GM12878 (cell line): ENCODE measurements at regions not wholly inside any gene's neighbourhood (a gene's known extent, or its start where the extent isn't known, plus 50 kb on each side); places are given as distances from the start of the nearest gene placed in this dataset.

ENCODE experiments used
- ASH2L ChIP-seq: fragments of 300-600, 200-600 bp; sonication (generic); IDR thresholded peaks from 2 replicates; pipeline ENCODE4 v1.6.1; 2017; ENCODE audit warnings: low read depth, mild to moderate bottlenecking, borderline replicate concordance
- CTCF ChIP-seq, 3 experiments: IDR thresholded peaks in 2 of 3; conservative IDR thresholded peaks in 1 of 3; 2 replicates each; pipeline ENCODE4 v1.5.1; 2011; ENCODE audit warnings: low read depth in 3 of 3, low read length in 3 of 3, mild to moderate bottlenecking in 3 of 3, control low read depth in 2 of 3, moderate library complexity in 2 of 3, inconsistent platforms in 1 of 3, mixed read lengths in 1 of 3; ENCODE audit not compliant: control insufficient read depth in 2 of 3, insufficient read depth in 1 of 3; ENCODE audit errors: extremely low read depth in 1 of 3
- EGR1 ChIP-seq, 2 experiments: IDR thresholded peaks; 1 replicate in 1 of 2; 2 replicates in 1 of 2; pipeline ENCODE4 v1.6.1; 2011 to 2012; ENCODE audit warnings: low read depth in 2 of 2, low read length in 2 of 2, borderline replicate concordance in 1 of 2, mild to moderate bottlenecking in 1 of 2, moderate library complexity in 1 of 2
- POLR2A ChIP-seq: IDR thresholded peaks from 2 replicates; pipeline ENCODE4 v1.6.1; 2011; ENCODE audit warnings: low read depth, mild to moderate bottlenecking, low read length
- RB1 ChIP-seq: fragments of 450-650 bp; formaldehyde crosslinking; IDR thresholded peaks from 2 replicates; pipeline ENCODE4 v1.6.1; 2017; ENCODE audit warnings: mild to moderate bottlenecking, borderline replicate concordance
- TAF1 ChIP-seq: IDR thresholded peaks from 2 replicates; pipeline ENCODE4 v1.6.1; 2011; ENCODE audit warnings: mild to moderate bottlenecking, low read depth, low read length, borderline replicate concordance

GRCh38 chr10:65701168-65701776 lies 1224.6 kb upstream of the LRRTM3 start:
- TF ChIP-seq CTCF (IDR thresholded peaks at IDR 0.05 in 2 of 3, conservative IDR thresholded peaks at IDR 0.05 in 1 of 3; ENCODE audit: control insufficient read depth in 2 of 3, extremely low read depth in 1 of 3, insufficient read depth in 1 of 3, low read depth in 3 of 3, low read length in 3 of 3) (no peak), EGR1 (IDR thresholded peaks at IDR 0.05; ENCODE audit: borderline replicate concordance in 1 of 2, low read depth in 2 of 2, low read length in 2 of 2) (no peak), POLR2A (no peak), ASH2L (no peak), TAF1 (no peak), RB1 (no peak)
